Limb (tissue), 2 donors: ENCODE measurements at regions not wholly inside any gene's neighbourhood (a gene's known extent, or its start where the extent isn't known, plus 50 kb on each side); places are given as distances from the start of the nearest gene placed in this dataset.
A peak's percentile ranks its signal among the peaks of the same experiment; 100 is the strongest.

Experiments
- DNase-seq, 2 donors: peaks; one replicate each; pipeline ENCODE4 v3.0.0-alpha.2; 2016; ENCODE audit errors: extremely low spot score in 2 of 2

DNA sequence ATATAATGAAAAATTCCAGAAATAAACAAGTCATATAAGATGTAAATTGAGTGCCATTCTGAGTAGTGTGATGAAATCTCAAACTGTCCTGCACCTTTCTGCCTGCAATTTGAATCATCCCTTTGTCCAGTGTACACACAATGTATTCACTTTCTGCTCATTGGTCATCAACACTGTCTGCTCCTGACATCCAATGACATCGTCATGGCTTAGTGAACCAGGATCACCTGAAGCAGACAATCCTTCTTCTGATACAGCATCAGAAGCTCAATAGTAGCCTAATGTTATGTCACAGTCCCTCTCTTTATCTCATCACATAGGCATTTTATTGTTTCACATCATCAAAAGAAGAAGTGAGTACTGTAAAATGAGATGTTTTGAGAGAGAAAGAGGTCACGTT, 366.3 kb downstream of the RFPL4B start:
- no peak for DNase-seq

DNA sequence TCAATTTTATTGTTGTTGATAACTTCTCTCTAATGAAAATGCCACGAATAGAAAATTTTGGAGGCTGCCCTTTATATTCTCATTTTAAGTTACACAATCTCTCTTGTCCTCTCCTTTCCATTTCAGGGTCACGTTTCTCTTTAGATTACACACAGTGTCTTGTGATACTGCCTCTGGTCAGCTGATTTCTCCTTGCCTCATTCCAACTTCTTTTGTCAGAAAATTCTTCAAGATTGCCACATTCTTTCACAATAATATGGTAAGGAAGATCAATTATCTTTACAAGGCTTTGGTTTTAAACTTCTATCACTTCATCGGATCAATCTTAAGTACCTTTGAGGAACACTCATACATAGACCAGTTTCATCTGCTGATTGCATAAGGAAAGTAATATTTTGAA, 370.3 kb downstream of the RFPL4B start:
- no peak for DNase-seq

DNA sequence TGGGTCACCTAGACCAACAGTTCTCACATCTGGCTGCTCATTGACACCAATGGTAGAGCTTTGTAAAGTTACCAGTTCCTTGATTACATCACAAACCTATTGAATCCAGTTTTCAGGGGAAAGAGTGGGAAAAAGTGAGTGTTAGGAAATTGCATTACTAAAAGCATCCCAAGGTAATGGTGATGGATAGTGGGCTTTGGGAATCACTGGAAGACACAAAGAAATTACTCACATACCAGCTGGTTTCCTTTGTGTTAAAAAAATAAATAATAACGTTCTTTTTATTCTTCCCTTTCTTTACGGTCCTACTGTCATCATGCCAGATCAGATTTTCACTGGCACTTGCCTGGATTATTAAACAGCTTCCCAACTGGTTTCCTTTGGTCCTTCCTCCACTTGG, 370.7 kb downstream of the RFPL4B start:
- no peak for DNase-seq

DNA sequence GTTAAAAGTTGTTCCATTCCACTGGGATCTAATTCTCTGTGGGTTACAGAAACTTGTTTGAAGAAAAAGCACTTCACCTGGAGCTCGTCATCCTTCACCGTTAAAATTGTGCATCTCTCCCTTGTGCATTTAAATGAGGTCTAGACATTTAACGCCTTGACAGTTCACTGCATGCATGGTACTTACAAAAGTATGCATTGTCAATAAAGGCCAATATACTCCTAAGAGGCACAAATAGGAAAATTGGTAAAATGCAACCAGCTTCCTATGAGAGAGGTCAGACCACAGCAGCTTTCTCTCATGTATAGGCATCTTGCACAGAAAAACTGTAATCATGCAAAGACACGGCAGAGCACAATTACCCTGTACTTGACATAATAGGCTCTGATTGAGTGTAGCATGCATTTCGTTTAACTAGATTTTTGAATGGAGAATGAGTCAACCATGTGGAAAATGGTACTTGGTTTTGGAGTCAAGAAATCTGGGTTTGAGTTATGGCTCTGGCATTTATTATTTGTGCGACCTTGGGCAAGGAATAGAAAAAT, 378.5 kb downstream of the RFPL4B start:
- DNase-seq, result no peak

DNA sequence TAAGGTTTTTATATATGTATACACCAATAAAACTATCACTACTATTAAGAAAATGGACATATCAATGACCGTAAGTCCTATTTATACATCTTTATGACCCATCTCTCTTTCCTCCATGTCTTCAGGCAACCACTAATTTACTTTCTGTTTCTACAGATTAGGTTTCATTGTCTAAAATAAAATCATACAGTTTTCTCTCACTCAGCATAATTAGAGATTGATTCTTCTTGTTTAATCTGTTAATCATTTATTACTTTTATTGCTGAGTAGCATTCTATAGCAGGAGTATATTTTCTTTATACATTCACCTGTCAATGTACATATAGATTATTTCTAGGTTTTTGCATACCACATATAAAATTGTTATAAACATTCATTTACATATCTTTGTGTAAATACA, 388.0 kb downstream of the RFPL4B start:
- no peak for DNase-seq

DNA sequence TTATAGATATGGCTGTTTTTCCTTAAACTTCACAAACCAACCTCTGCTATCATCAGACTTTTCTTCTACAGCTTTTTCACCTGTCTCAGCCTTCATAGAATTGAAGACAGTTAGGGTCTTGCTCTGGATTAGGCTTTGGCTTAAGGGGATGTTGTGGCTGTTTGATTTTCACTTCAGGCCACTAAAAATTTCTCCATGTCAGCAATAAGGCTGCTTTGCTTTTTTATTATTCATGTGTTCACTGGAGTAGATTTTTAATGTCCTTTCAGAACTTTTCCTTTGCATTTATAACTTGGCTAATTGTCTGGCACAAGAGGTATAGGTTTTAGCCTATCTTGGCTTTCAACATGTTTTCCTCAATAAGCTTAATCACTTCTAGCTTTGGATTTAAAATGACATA, 392.6 kb downstream of the RFPL4B start:
- DNase-seq, result no peak

DNA sequence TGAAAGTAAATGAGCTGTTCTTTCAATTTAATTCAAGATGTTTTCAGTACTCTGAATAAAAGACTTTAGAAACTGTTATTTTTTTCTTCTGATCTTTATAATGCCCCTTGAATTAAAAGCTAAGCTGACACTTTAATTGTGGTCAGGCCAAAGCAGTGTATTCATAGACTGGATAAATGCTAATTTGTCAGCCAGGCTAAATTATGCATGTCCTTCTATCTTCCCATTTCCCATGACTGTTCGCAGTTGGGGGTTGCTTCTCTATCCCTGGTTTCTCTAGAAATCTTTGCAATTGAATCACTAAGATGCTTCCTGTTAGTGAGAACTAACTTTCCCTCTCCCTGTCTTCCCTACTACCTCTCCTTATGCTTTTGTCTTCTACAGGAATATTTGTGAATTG, 396.2 kb downstream of the RFPL4B start:
- DNase-seq, result no peak

DNA sequence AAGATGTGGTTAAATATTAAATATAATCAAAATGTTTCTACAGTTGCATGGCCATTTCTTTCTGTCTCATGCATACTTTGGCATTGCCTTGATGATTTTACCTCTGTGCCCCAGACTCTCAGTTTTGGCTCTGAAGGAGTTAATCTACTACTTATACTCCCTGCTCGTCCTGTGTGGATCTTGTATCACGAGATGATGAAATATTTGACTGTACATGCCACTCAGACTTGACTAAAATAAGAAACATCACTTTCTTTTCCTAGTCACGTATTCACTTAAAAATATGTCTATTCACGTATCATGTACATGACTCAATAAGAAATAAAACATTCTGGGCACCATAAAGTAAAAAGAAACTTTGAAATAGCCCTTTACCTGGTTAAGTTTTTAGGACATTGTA, 397.7 kb downstream of the RFPL4B start:
- DNase-seq, result no peak

DNA sequence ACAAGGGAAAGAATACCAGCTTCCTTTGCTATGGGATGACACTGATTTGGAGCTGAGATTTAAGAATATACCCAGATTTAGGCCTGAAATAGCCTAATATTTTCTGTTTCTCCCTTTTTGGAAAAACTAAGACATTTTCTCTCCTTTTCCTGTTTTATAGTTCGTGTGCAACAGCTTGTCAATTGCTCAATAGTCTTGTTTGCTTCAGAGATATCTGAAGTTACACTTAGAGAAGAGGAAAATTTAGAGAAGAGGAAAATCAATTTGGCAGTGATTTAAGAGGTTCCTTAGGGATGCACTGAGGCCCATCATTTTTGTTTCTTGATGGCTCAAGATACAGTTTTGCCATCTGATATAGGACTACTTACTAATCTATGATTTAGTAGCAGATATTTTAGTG, 398.6 kb downstream of the RFPL4B start:
- no peak for DNase-seq

DNA sequence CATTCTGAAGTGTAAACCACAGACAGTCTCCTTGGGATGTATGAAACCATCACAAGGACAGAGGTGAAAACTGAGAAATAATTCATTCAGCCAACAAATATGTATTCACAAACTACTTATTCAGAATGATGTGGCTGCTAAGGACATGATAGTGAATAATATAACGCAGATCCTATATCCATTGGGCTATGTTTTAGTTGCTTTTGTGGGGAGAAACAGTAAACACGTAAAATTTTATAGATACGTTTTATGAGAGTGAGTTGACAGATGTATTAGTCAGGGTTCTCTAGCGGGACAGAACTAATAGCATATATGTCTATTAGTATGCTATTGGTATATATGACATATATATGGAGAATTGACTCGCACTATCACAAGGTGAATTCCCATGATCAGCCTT, 402.5 kb downstream of the RFPL4B start:
- no peak for DNase-seq

DNA sequence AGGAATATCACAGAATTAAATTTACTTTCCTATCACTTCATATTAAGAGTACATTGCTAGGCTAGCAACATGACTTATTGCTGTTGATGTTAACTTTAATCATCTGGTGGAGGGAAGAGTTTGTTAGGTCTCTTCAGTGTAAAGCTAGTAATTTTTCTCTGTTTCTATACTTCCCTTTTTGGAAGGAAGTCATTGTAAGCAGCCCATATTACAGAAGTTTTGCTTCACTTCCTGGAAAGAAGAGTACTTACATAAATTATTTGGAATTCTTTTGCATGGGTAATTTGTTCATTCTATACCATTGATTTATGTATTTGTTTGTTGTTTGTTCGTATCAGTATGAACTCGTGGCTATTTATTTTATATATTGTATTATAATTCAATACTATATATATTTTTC, 405.2 kb downstream of the RFPL4B start:
- no peak for DNase-seq

DNA sequence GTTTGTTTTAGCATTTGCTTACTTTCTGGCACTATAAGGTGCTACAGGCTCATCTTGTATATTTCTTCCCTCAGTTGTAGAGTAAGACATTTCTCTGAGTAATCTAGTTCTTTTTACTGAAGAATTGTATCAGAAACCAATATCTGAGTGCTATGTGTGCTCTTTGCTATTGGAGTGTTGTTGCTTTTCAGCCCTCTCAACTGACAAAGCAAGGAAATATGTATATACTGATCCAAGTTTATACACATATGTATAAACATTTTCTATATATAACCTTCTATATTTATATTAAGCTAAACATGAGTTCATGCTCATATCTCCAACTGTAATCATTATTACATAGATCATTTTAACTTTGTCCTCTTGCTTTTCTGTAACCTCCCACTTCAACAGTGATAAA, 405.7 kb downstream of the RFPL4B start:
- no peak for DNase-seq

DNA sequence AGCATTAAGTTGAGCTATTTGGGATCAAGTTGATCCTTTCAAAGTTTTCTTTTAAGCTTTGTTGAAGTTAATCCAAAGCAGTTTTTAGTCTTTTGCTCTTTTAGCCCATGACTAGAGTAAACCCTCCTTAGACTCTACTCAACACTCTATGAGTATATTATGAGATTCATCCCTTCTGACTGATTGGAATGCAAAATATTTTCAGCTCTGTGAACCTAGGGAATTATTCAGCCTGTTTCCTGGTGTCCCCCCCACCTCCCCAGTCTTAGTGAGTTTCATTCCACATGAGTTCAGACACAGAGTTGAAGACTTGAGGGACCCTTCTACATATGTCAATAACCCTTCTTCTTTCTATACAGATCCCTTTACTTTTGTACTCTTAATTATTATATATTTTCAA, 413.7 kb downstream of the RFPL4B start:
- DNase-seq, result no peak

DNA sequence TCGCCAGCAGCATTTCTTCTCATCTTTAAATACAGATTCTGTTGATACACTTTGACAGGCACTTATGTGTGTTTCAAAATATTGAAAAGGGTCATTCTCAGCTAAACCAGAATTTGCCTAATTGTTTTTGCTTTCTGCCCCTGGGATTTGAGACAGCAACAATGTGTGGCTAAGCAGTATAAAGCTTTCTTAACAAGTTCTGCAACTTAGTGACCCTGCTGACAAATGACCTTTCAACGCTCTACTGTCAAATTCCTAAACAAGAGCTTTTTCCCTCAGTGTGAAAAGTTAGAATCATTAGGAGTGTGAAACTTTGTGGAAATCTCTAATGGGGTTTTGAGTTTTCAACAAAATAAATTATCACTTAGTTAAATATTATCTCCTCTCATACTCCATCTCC, 414.6 kb downstream of the RFPL4B start:
- DNase-seq, result no peak

DNA sequence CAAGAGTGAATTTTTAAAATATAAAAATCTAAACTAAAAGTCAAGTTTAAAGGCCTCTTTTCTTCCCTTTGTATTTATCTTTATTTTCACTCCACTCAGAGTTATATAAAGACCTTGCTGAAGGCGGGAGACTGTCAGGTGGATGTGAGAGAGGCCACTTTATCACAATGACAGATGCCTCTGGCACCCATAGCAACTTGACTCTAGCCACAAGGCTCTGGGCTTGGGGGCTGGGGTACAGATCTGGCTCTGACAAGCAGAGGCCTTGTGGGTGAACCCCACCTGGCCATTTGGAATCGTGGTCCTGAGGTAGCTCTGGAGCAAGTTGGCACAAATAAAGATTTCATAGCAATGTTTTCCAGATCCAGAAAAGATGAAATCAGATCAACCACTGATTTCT, 417.2 kb downstream of the RFPL4B start:
- no peak for DNase-seq

DNA sequence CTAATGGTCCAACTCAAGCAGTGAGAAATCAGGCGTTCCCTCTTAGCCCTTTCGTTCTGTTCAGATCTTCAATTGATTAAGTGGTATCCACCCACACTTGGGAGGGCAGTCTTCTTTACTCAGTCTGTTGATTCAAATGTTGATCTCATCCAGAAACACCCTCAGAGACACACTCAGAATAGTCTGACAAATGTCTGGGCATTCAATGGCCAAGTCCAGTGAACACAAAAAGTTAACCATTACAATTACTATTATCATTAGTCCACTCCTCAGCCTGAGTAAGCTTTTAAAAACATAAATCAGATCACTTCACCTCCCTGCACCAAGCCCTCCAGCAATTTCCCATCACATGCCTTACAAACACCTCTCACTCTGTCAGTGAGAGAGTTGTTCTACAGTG, 423.2 kb downstream of the RFPL4B start:
- DNase-seq, result no peak

DNA sequence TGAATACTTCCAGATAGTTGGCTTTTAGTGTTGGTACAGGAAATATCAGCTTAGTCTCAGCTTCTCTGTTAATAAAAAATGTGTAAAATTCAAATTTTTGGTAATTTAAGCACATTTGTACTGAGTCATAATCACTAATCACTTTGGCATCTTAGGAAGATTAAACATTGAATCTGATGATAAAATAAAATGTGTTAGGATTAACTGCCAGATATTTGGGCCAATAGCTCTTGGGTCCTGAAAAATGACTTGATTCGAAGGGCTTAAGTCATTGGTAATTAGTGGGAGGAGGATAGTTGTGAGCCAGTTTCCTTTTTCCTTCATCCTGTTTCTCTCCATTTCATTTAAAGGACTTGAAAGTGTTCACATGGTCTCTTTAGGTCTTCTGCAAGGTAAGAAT, 426.1 kb downstream of the RFPL4B start:
- DNase-seq, result no peak

DNA sequence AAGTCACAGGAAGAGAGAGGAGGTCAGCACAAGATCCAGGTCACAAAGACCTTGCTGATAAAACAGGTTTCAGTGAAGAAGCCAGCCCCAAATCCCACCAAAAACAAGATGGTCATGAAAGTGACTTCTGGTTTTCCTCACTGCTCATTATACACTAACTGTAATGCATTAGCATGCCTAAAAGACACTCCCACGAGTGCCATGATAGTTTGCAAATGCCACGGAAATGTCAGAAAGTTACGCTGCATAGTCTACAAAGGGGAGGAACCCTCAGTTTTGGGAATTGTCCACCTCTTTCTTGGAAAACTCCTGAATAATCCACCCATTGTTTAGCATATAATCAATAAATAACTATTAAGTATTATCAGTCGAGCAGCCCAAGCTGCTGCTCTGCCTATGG, 427.2 kb downstream of the RFPL4B start:
- no peak for DNase-seq

DNA sequence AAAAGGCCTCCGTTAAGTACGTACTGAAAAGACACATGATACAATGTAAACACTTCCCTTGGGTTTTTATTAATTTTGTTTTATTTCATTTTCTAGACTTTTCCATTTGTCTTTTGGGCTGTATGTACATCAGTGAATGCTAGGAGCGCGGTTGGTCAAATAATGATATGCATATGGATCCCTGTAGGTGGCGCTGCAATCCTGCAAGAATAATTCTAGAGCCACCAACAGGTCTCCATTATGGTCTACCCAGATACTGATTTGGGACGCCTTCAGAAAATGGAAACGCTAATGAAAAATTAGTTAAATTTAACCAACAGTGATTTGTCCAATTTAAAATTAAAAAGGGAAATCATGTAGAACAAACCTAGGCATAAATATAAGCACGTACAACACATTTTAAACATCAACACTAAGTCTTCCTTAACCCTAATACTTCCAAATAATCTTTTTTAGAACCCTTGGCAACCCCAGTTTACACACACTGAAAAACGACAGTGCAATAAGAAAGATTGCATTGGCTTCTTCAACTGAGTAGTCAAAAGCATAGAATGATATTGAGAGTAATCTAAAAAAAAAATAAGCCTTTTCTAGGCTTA, 433.5 kb downstream of the RFPL4B start:
- DNase-seq, result peak; percentile 83 to 84

DNA sequence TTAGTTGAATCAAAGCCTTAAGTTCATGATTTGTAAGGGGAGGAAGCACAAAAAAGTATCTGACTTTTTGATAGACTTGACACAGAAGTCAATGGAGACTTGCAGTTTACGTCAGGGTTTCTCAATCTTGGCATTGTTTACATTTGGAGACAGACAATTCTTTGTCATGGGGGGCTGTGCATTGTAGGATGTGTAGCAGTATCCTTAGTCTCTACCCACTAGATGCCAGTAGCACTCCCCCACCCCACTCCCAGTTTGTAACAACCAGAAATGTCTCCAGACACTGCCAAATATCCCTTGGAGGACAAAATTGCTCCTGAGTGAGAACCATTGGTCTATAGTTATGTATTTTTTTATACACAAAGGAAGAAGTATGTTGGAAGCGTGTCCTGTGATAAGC, 434.1 kb downstream of the RFPL4B start:
- DNase-seq, result peak in 1 of 2 donors; percentile 37

DNA sequence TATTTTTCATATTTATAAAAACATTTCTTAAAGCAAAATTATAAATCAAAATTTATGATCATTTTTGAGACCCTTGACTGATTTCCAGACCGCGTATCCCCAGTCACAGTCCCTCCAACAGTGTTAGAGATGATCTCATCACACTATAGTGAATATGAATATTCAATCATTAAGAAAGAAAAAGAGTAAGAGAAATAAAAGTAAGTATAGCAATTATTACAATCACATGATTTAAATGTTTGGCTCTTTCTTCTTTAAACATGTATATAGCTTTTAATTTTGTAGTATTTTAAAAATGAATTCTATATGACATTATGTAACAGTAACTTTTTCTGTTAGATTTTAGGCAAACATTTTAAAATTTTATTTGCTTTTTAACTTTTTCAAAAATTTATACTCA, 438.3 kb downstream of the RFPL4B start:
- DNase-seq, result no peak

DNA sequence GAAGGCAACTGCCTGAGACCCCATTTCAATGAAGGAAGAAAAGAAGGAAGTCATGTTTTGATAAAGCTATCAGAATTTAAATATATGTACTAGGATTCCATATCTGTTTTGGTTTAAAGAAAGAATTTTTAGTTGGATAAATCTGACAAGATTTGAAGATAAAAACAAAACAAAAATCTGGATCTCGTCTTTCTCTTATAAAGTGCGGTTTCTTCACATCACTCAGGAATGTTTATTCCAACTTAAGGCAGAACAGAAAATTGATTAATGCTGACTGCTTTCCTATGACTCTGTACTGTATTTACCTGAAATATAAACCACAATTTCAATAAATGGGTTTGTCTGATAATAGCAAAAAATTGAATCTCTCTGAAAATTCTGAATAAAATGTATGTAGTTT, 439.7 kb downstream of the RFPL4B start:
- DNase-seq, result no peak

DNA sequence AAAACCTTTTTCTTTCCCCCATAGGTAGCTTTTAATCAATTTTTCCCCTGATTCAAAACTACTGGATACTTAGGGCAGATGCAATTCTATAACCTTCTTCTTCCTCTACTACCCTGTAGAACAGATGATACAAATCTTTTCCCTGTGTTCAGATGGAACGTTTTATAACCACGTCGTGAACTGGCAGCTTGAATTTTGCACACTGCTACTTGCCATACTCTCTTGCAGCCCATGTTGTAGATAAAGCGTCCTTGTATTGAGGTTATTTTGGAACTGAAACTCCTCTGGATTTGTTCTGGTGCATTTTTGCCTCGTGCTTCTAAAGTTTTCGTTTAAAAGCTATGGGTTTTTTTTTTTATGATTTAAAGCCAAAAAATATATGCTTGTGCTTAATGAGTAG, 440.2 kb downstream of the RFPL4B start:
- DNase-seq, result no peak

DNA sequence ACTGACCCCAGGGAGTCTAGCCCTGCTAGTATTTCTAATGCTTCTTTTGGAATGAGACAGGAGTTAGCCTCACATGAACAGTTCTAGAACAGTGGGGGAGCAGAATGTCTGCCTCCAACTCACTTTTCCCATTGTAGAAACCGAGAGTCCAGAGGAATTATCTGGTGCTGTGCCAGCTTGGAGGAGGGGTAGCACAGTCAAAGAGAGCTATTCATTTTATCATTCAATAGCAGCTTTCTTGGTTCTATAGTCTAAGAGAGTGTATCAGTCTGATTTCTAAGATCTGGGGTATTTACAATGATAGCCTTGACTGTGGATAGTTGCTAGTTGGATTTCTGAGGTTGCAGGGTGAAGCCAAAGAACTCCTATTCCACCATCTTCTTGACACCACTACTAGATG, 448.2 kb downstream of the RFPL4B start:
- DNase-seq, result no peak
